ENCODE measurements at regions not wholly inside any gene's neighbourhood (a gene's known extent, or its start where the extent isn't known, plus 50 kb on each side); places are given as distances from the start of the nearest gene placed in this dataset.

GRCh38 chr4:30837131-30837539 is 117.0 kb downstream of the PCDH7 start:
- no peak for DNase-seq (ENCODE audit: extremely low read depth in 1 of 2, low read depth in 1 of 2)

GRCh38 chr4:30837861-30838260 is 117.7 kb downstream of the PCDH7 start:
- DNase-seq (ENCODE audit: extremely low read depth in 1 of 2, low read depth in 1 of 2), result no peak

GRCh38 chr4:30838331-30838730 is 118.2 kb downstream of the PCDH7 start:
- no peak for DNase-seq (ENCODE audit: extremely low read depth in 1 of 2, low read depth in 1 of 2)

GRCh38 chr4:30839583-30840520 is 119.7 kb downstream of the PCDH7 start:
- no peak for DNase-seq (ENCODE audit: extremely low read depth in 1 of 2, low read depth in 1 of 2)

GRCh38 chr4:30840571-30840970 is 120.4 kb downstream of the PCDH7 start:
- no peak for DNase-seq (ENCODE audit: extremely low read depth in 1 of 2, low read depth in 1 of 2)

- no peak for DNase-seq (ENCODE audit: extremely low read depth in 1 of 2, low read depth in 1 of 2)
Observed at GRCh38 chr4:30842142-30842541, 122.0 kb downstream of the PCDH7 start.

- no peak for DNase-seq (ENCODE audit: extremely low read depth in 1 of 2, low read depth in 1 of 2)
Observed at GRCh38 chr4:30842689-30843088, 122.5 kb downstream of the PCDH7 start.

GRCh38 chr4:30844861-30845582 is 124.9 kb downstream of the PCDH7 start:
- no peak for DNase-seq (ENCODE audit: extremely low read depth in 1 of 2, low read depth in 1 of 2)

- DNase-seq (ENCODE audit: extremely low read depth in 1 of 2, low read depth in 1 of 2), result no peak
Observed at GRCh38 chr4:30847167-30847566, 127.0 kb downstream of the PCDH7 start.

GRCh38 chr4:30847958-30848357 is 127.8 kb downstream of the PCDH7 start:
- no peak for DNase-seq (ENCODE audit: extremely low read depth in 1 of 2, low read depth in 1 of 2)

GRCh38 chr4:30854531-30854930 is 134.4 kb downstream of the PCDH7 start:
- no peak for DNase-seq (ENCODE audit: extremely low read depth in 1 of 2, low read depth in 1 of 2)

- no peak for DNase-seq (ENCODE audit: extremely low read depth in 1 of 2, low read depth in 1 of 2)
Observed at GRCh38 chr4:30855232-30855631, 135.1 kb downstream of the PCDH7 start.

GRCh38 chr4:30856795-30857564 is 136.8 kb downstream of the PCDH7 start:
- no peak for DNase-seq (ENCODE audit: extremely low read depth in 1 of 2, low read depth in 1 of 2)

GRCh38 chr4:30860978-30861377 is 140.8 kb downstream of the PCDH7 start:
- DNase-seq (ENCODE audit: extremely low read depth in 1 of 2, low read depth in 1 of 2), result no peak

GRCh38 chr4:30862196-30862595 is 142.0 kb downstream of the PCDH7 start:
- DNase-seq (ENCODE audit: extremely low read depth in 1 of 2, low read depth in 1 of 2), result no peak

- no peak for DNase-seq (ENCODE audit: extremely low read depth in 1 of 2, low read depth in 1 of 2)
Observed at GRCh38 chr4:30863021-30863420, 142.9 kb downstream of the PCDH7 start.

GRCh38 chr4:30865691-30866090 is 145.5 kb downstream of the PCDH7 start:
- no peak for DNase-seq (ENCODE audit: extremely low read depth in 1 of 2, low read depth in 1 of 2)

GRCh38 chr4:30866346-30866745 is 146.2 kb downstream of the PCDH7 start:
- DNase-seq (ENCODE audit: extremely low read depth in 1 of 2, low read depth in 1 of 2), result no peak

GRCh38 chr4:30866907-30867306 is 146.7 kb downstream of the PCDH7 start:
- DNase-seq (ENCODE audit: extremely low read depth in 1 of 2, low read depth in 1 of 2), result no peak

- DNase-seq (ENCODE audit: extremely low read depth in 1 of 2, low read depth in 1 of 2), result no peak
Observed at GRCh38 chr4:30867427-30867826, 147.3 kb downstream of the PCDH7 start.

All from stimulated activated CD8-positive, alpha-beta memory T cell treated with anti-CD3 and anti-CD28 coated beads, Interleukin-7, amount 100 ng/mL, for 48 hours (primary cell).